ENCODE measurements at regions not wholly inside any gene's neighbourhood (a gene's known extent, or its start where the extent isn't known, plus 50 kb on each side); places are given as distances from the start of the nearest gene placed in this dataset.
"Not testable (repeated sequence)": the region's sequence is repeated elsewhere in the genome, so short reads cannot be mapped to it uniquely, and the experiment has no call there.

DNA sequence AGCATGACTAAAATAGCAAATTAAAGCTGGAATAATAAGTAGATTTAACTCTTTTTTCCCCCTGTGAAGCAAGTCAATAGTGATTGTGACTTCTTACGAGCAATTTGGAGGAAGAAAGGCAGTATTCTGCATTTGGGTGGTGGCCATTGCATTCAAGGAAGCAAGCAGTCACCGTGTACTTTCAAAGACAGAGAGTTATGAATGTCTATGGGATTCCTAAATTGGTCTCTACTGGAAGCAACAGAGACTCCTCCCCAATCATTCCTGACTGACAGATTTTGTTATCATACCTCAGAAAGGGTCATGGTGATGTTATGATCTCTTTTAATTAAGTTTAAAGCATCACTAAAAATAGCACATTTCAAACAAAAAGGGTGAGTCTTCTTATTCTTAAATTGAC, 287.2 kb upstream of the KITLG start:
- no peak for DNase-seq
- no peaks in the 10 kb centered on the region for H3K4me1 Mint-ChIP-seq (ENCODE audit: low read depth)
- H3K36me3 Mint-ChIP-seq (ENCODE audit: low read depth) = no peaks in the 10 kb centered on the region
- CTCF ChIA-PET = no interaction called here
- no peak overlapping the region for H3K27ac Mint-ChIP-seq
- H3K4me3 Mint-ChIP-seq = no peak overlapping the region
- H3K9me3 Mint-ChIP-seq = no peaks in the 10 kb centered on the region
- intact Hi-C loops (cut with micrococcal nuclease) = no loop called here
- no peaks in the 10 kb centered on the region for H3K27me3 Mint-ChIP-seq (ENCODE audit: low read depth)

GRCh38 chr12:88866881-88867280, 286.6 kb upstream of the KITLG start:
- no peak overlapping the region for H3K27ac Mint-ChIP-seq
- no peak for DNase-seq
- intact Hi-C loops (cut with micrococcal nuclease) = no loop called here
- no peaks in the 10 kb centered on the region for H3K4me1 Mint-ChIP-seq (ENCODE audit: low read depth)
- H3K36me3 Mint-ChIP-seq (ENCODE audit: low read depth) = no peaks in the 10 kb centered on the region
- no peaks in the 10 kb centered on the region for H3K9me3 Mint-ChIP-seq
- H3K27me3 Mint-ChIP-seq (ENCODE audit: low read depth) = no peaks in the 10 kb centered on the region
- H3K4me3 Mint-ChIP-seq = no peak overlapping the region
- CTCF ChIA-PET = interaction anchor here (0.6 kb wide), 1 partner anchor 525 kb away, joined by 3 read pairs; no protein-coding TSS in a partner anchor

DNA sequence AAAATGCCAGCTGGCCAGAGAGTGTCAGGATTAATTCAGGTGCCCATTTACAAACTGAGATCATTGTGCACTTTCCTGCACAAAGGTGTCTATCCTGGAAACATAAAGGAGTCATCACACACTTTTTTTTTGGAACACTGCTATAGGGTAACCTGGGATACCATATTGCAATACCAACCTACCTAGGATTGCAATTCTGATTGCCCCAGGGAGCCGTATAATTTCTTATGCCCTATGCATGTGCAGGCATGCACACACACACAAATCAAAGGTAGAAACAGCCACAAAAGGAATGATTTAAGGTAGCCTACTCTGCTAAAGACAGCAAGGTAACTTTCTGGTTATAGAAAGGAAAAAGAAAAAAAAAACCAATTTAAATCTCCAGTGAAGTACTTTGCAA, 285.3 kb upstream of the KITLG start:
- no peaks in the 10 kb centered on the region for H3K27me3 Mint-ChIP-seq (ENCODE audit: low read depth)
- no peaks in the 10 kb centered on the region for H3K4me1 Mint-ChIP-seq (ENCODE audit: low read depth)
- H3K9me3 Mint-ChIP-seq = no peaks in the 10 kb centered on the region
- CTCF ChIA-PET = interaction anchor here (0.7 kb wide), 1 partner anchor 1964 kb away, joined by 3 read pairs; no protein-coding TSS in a partner anchor
- intact Hi-C loops (cut with micrococcal nuclease) = no loop called here
- H3K36me3 Mint-ChIP-seq (ENCODE audit: low read depth) = no peaks in the 10 kb centered on the region
- DNase-seq = no peak
- H3K27ac Mint-ChIP-seq = no peak overlapping the region
- no peak overlapping the region for H3K4me3 Mint-ChIP-seq

GRCh38 chr12:88860851-88861250, 280.6 kb upstream of the KITLG start:
- CTCF ChIA-PET = interaction anchor here (0.6 kb wide), 1 partner anchor 298 kb away, joined by 4 read pairs; no protein-coding TSS in a partner anchor
- H3K9me3 Mint-ChIP-seq = no peaks in the 10 kb centered on the region
- no peak overlapping the region for H3K27ac Mint-ChIP-seq
- no peak for DNase-seq
- H3K4me1 Mint-ChIP-seq (ENCODE audit: low read depth) = no peaks in the 10 kb centered on the region
- H3K36me3 Mint-ChIP-seq (ENCODE audit: low read depth) = no peaks in the 10 kb centered on the region
- intact Hi-C loops (cut with micrococcal nuclease) = no loop called here
- H3K4me3 Mint-ChIP-seq = no peak overlapping the region
- no peaks in the 10 kb centered on the region for H3K27me3 Mint-ChIP-seq (ENCODE audit: low read depth)

DNA sequence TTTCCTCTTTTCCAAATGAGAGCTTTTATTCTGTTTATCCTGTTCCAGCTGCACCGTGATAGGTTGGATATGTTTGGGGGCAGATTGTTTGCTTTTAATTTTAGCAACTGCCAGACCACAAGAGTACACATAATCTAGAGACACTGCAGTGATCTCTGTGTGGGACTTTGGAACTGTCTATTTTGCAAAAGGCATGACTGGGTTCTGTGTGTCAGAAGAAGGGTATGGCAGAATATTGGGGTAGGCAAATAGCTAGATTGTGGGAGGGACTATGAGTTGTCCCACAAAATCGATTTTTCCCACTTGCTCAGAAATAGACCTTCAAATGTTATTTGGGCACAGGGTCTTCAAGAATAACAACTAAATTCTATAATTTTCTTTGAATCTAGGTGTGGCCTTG, 275.9 kb upstream of the KITLG start:
- Mint-ChIP-seq H3K9me3 (no peaks in the 10 kb centered on the region), H3K36me3 (ENCODE audit: low read depth) (no peaks in the 10 kb centered on the region), H3K27me3 (ENCODE audit: low read depth) (no peaks in the 10 kb centered on the region), H3K4me1 (ENCODE audit: low read depth) (no peaks in the 10 kb centered on the region), H3K27ac (no peak overlapping the region), H3K4me3 (no peak overlapping the region)
- intact Hi-C loops (cut with micrococcal nuclease) = no loop called here
- DNase-seq = no peak
- CTCF ChIA-PET = no interaction called here

GRCh38 chr12:88855301-88855700, 275.0 kb upstream of the KITLG start:
- intact Hi-C loops (cut with micrococcal nuclease) = no loop called here
- H3K4me1 Mint-ChIP-seq (ENCODE audit: low read depth) = no peaks in the 10 kb centered on the region

GRCh38 chr12:88854260-88854659, 274.0 kb upstream of the KITLG start:
- Mint-ChIP-seq H3K36me3 (ENCODE audit: low read depth) (no peaks in the 10 kb centered on the region), H3K4me1 (ENCODE audit: low read depth) (no peaks in the 10 kb centered on the region), H3K9me3 (peaks cover 2% of the 10 kb centered on the region), H3K4me3 (no peak overlapping the region), H3K27ac (no peak overlapping the region), H3K27me3 (ENCODE audit: low read depth) (no peaks in the 10 kb centered on the region)
- CTCF ChIA-PET = no interaction called here
- DNase-seq = no peak
- intact Hi-C loops (cut with micrococcal nuclease) = no loop called here

More at GRCh38 chr12:88855301-88855700, 275.0 kb upstream of the KITLG start:
- DNase-seq = no peak
- no peaks in the 10 kb centered on the region for H3K27me3 Mint-ChIP-seq (ENCODE audit: low read depth)
- no peak overlapping the region for H3K27ac Mint-ChIP-seq
- no peaks in the 10 kb centered on the region for H3K9me3 Mint-ChIP-seq
- CTCF ChIA-PET = no interaction called here
- H3K4me3 Mint-ChIP-seq = no peak overlapping the region
- no peaks in the 10 kb centered on the region for H3K36me3 Mint-ChIP-seq (ENCODE audit: low read depth)

- H3K4me1 Mint-ChIP-seq (ENCODE audit: low read depth); DNase-seq; H3K4me3 Mint-ChIP-seq; H3K36me3 Mint-ChIP-seq (ENCODE audit: low read depth); H3K27ac Mint-ChIP-seq; intact Hi-C loops (cut with micrococcal nuclease); H3K27me3 Mint-ChIP-seq (ENCODE audit: low read depth); CTCF ChIA-PET; H3K9me3 Mint-ChIP-seq: not testable (repeated sequence)
Observed at GRCh38 chr12:88847246-88847645, 267.0 kb upstream of the KITLG start.

GRCh38 chr12:88844426-88844825, 264.2 kb upstream of the KITLG start:
- no peak overlapping the region for H3K27ac Mint-ChIP-seq
- intact Hi-C loops (cut with micrococcal nuclease) = no loop called here

DNA sequence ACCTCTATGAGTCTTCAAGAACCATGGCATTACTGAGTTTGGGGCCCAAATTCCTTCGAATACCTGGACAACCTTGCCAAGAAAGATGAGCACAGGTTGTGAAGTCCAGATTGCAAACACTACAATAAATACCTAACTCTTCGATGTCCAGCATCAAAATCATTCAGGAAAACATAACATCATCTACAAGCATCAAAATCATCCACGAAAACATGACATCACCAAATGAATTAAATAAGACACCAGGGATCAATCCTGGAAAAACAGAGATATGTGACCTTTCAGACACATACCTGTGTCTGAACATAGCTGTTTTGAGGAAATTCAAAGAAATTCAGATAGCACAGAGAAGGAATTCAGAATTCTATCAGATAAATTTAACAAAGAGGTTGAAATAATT, 262.0 kb upstream of the KITLG start:
- Mint-ChIP-seq H3K9me3 (peaks cover 8% of the 10 kb centered on the region), H3K27me3 (ENCODE audit: low read depth) (no peaks in the 10 kb centered on the region), H3K4me1 (ENCODE audit: low read depth) (no peaks in the 10 kb centered on the region), H3K27ac (no peak overlapping the region), H3K36me3 (ENCODE audit: low read depth) (no peaks in the 10 kb centered on the region), H3K4me3 (no peak overlapping the region)
- intact Hi-C loops (cut with micrococcal nuclease) = no loop called here
- no peak for DNase-seq
- CTCF ChIA-PET = no interaction called here

More at GRCh38 chr12:88844426-88844825, 264.2 kb upstream of the KITLG start:
- Mint-ChIP-seq H3K27me3 (ENCODE audit: low read depth) (no peaks in the 10 kb centered on the region), H3K9me3 (peaks cover 6% of the 10 kb centered on the region), H3K4me3 (no peak overlapping the region), H3K36me3 (ENCODE audit: low read depth) (no peaks in the 10 kb centered on the region), H3K4me1 (ENCODE audit: low read depth) (no peaks in the 10 kb centered on the region)
- no peak for DNase-seq
- CTCF ChIA-PET = interaction anchor here (0.6 kb wide), 1 partner anchor 15 kb away, joined by 5 read pairs; no protein-coding TSS in a partner anchor

DNA sequence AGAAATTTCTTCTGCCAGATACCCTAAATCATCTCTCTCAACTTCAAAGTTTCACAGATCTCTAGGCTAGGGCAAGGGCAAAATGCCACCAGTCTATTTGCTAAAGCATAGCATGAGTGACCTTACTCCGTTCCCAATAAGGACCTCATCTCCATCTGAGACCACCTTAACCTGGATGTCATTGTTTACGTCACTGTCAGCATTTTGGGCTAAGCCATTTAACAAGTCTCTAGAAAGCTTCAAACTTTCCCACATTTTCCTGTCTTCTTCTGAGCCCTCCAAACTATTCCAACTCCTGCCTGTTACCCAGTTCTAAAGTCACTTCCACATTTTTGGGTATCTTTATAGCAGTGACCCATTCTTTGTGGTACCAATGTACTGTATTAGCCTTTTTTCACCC, 259.2 kb upstream of the KITLG start:
- no peak overlapping the region for H3K4me3 Mint-ChIP-seq
- CTCF ChIA-PET = no interaction called here
- no peaks in the 10 kb centered on the region for H3K4me1 Mint-ChIP-seq (ENCODE audit: low read depth)
- H3K36me3 Mint-ChIP-seq (ENCODE audit: low read depth) = no peaks in the 10 kb centered on the region
- no peaks in the 10 kb centered on the region for H3K27me3 Mint-ChIP-seq (ENCODE audit: low read depth)
- H3K9me3 Mint-ChIP-seq = peaks cover 8% of the 10 kb centered on the region
- DNase-seq = no peak
- H3K27ac Mint-ChIP-seq = no peak overlapping the region
- intact Hi-C loops (cut with micrococcal nuclease) = no loop called here

- intact Hi-C loops (cut with micrococcal nuclease) = no loop called here
- no peaks in the 10 kb centered on the region for H3K36me3 Mint-ChIP-seq (ENCODE audit: low read depth)
- CTCF ChIA-PET = no interaction called here
- no peak overlapping the region for H3K27ac Mint-ChIP-seq
- no peak for DNase-seq
- no peaks in the 10 kb centered on the region for H3K4me1 Mint-ChIP-seq (ENCODE audit: low read depth)
- H3K9me3 Mint-ChIP-seq = peaks cover 3% of the 10 kb centered on the region
- H3K27me3 Mint-ChIP-seq (ENCODE audit: low read depth) = no peaks in the 10 kb centered on the region
- H3K4me3 Mint-ChIP-seq = no peak overlapping the region
Observed at GRCh38 chr12:88836156-88836555, 255.9 kb upstream of the KITLG start.

DNA sequence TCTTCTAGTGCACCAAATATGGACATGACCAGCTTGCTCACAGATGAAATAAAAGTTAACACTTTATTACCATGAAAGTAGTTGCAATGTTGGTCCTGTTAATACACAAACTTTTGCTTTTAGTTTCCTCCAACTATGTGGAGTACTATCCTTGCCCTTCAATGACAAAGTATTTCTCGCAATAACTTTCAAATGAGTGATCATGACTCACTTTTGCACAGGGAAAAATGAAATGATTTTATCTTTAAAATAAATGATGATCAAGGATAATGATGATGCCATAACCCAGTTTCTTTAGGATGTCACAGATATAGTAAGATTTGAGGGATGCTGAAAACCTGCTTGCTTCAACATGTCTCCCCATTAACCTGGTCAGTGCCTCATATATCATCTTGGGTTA, 254.0 kb upstream of the KITLG start:
- H3K36me3 Mint-ChIP-seq (ENCODE audit: low read depth) = no peaks in the 10 kb centered on the region
- CTCF ChIA-PET = no interaction called here
- H3K27ac Mint-ChIP-seq = no peak overlapping the region
- intact Hi-C loops (cut with micrococcal nuclease) = no loop called here
- peaks cover 3% of the 10 kb centered on the region for H3K9me3 Mint-ChIP-seq
- no peak overlapping the region for H3K4me3 Mint-ChIP-seq
- no peaks in the 10 kb centered on the region for H3K4me1 Mint-ChIP-seq (ENCODE audit: low read depth)
- no peak for DNase-seq
- no peaks in the 10 kb centered on the region for H3K27me3 Mint-ChIP-seq (ENCODE audit: low read depth)

DNA sequence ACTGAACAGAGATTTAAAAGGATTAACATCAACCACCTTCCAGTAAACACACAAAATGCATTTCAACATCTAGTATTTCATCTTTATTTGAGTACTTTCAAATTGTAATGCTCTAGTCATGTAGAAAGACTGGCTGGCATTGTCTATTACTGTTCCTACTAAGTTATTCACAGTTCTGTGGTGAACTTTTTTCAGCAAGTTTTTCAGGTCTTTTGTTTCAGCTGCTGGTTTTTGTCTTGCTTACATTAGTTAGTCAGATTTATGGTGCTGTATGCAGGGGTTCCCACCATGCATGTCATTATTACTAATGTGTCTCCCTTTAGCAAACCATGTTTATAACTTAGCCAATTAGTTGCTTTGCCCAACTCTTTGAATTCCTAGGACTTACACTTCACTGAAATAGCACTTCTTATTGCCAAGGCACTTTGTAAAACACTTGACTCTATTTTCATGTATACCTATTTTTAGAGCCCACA, 253.4 kb upstream of the KITLG start:
- Mint-ChIP-seq H3K27me3 (ENCODE audit: low read depth) (no peaks in the 10 kb centered on the region), H3K4me1 (ENCODE audit: low read depth) (no peaks in the 10 kb centered on the region), H3K9me3 (peaks cover 3% of the 10 kb centered on the region), H3K36me3 (ENCODE audit: low read depth) (no peaks in the 10 kb centered on the region), H3K27ac (no peak overlapping the region), H3K4me3 (no peak overlapping the region)
- CTCF ChIA-PET = no interaction called here
- no peak for DNase-seq
- intact Hi-C loops (cut with micrococcal nuclease) = no loop called here

All from activated naive CD4-positive, alpha-beta T cell treated with anti-CD3 and anti-CD28 coated beads for 36 hours (primary cell).